ENCODE measurements at regions not wholly inside any gene's neighbourhood (a gene's known extent, or its start where the extent isn't known, plus 50 kb on each side); places are given as distances from the start of the nearest gene placed in this dataset.
"Not testable (repeated sequence)": the region's sequence is repeated elsewhere in the genome, so short reads cannot be mapped to it uniquely, and the experiment has no call there.

GRCh38 chr16:21341101-21341500, 63.0 kb upstream of the CRYM start:
- DNase-seq (ENCODE audit: low read depth): no peak
- TF ChIP-seq, protein P1, sequence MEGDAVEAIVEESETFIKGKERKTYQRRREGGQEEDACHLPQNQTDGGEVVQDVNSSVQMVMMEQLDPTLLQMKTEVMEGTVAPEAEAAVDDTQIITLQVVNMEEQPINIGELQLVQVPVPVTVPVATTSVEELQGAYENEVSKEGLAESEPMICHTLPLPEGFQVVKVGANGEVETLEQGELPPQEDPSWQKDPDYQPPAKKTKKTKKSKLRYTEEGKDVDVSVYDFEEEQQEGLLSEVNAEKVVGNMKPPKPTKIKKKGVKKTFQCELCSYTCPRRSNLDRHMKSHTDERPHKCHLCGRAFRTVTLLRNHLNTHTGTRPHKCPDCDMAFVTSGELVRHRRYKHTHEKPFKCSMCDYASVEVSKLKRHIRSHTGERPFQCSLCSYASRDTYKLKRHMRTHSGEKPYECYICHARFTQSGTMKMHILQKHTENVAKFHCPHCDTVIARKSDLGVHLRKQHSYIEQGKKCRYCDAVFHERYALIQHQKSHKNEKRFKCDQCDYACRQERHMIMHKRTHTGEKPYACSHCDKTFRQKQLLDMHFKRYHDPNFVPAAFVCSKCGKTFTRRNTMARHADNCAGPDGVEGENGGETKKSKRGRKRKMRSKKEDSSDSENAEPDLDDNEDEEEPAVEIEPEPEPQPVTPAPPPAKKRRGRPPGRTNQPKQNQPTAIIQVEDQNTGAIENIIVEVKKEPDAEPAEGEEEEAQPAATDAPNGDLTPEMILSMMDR (IDR thresholded peaks at IDR 0.05; ENCODE audit: insufficient read depth, low read depth, low read length, missing control alignments): no peak
- H3K4me3 ChIP-seq (ENCODE audit: low read depth, low read length): no peak overlapping the region

DNA sequence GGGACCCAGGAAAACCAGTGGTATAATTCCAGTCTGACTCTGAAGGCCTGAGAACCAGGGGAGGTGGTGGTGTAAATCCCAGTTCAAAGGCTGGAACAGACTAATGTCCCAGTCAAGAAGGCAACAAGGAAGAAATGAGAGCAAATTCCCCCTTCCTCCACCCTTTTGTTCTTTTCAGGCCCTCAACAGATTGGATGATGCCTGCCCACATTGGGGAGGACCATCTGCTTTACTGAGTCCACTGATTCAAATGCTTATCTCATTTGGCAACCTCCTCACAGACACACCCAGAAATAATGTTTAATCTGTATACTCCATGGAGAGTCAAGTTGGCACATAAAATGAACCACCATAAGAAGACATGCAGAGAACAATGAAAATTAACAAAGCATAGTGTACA, 61.9 kb upstream of the CRYM start:
- no peak for DNase-seq (ENCODE audit: low read depth)
- H3K4me3 ChIP-seq (ENCODE audit: low read depth, low read length): no peak overlapping the region
- TF ChIP-seq, protein P1 (IDR thresholded peaks at IDR 0.05; ENCODE audit: insufficient read depth, low read depth, low read length, missing control alignments): no peak

GRCh38 chr16:21339269-21339641, 61.2 kb upstream of the CRYM start:
- H3K4me3 ChIP-seq (ENCODE audit: low read depth, low read length): no peak overlapping the region
- no peak for DNase-seq (ENCODE audit: low read depth)
- TF ChIP-seq, protein P1 (IDR thresholded peaks at IDR 0.05; ENCODE audit: insufficient read depth, low read depth, low read length, missing control alignments): no peak

GRCh38 chr16:21338537-21339268, 60.6 kb upstream of the CRYM start:
- TF ChIP-seq, protein P1 (IDR thresholded peaks at IDR 0.05; ENCODE audit: insufficient read depth, low read depth, low read length, missing control alignments): no peak
- no peak for DNase-seq (ENCODE audit: low read depth)
- H3K4me3 ChIP-seq (ENCODE audit: low read depth, low read length): no peak overlapping the region

GRCh38 chr16:21336231-21336630, 58.1 kb upstream of the CRYM start:
- DNase-seq (ENCODE audit: low read depth): no peak
- TF ChIP-seq, protein P1 (IDR thresholded peaks at IDR 0.05; ENCODE audit: insufficient read depth, low read depth, low read length, missing control alignments): no peak
- H3K4me3 ChIP-seq (ENCODE audit: low read depth, low read length): no peak overlapping the region

- not testable (repeated sequence) for H3K4me3 ChIP-seq (ENCODE audit: low read depth, low read length); DNase-seq (ENCODE audit: low read depth)
Observed at GRCh38 chr16:21334188-21335146, 56.4 kb upstream of the CRYM start.

- DNase-seq (ENCODE audit: low read depth); H3K4me3 ChIP-seq (ENCODE audit: low read depth, low read length): not testable (repeated sequence)
Observed at GRCh38 chr16:21333683-21334082, 55.6 kb upstream of the CRYM start.
